HL-60 (cell line): ENCODE measurements at regions not wholly inside any gene's neighbourhood (a gene's known extent, or its start where the extent isn't known, plus 50 kb on each side); places are given as distances from the start of the nearest gene placed in this dataset.
A peak's percentile ranks its signal among the peaks of the same experiment; 100 is the strongest.
"Not testable (repeated sequence)": the region's sequence is repeated elsewhere in the genome, so short reads cannot be mapped to it uniquely, and the experiment has no call there.

Experiments
- DNase-seq, 2 experiments: peaks; one replicate each; pipeline ENCODE4 v3.0.0-alpha.2; 2010 to 2020; ENCODE audit warnings: low read depth in 1 of 2, low spot score in 1 of 2
- H3K27ac ChIP-seq: fragments of 250-450 bp; sonication (Bioruptor Pico); replicated peaks from 2 replicates; pipeline ENCODE4 v1.5.1; 2020; ENCODE audit warnings: mild to moderate bottlenecking, moderate library complexity
- H3K27me3 ChIP-seq: fragments of 250-450 bp; sonication (Bioruptor Pico); 2 replicates; pipeline ENCODE4 v1.5.1; 2021; ENCODE audit warnings: mild to moderate bottlenecking, moderate library complexity; ENCODE audit not compliant: insufficient read depth, poor library complexity, severe bottlenecking
- H3K4me3 ChIP-seq: replicated peaks from 2 replicates; pipeline ENCODE4 v1.5.1; 2011; ENCODE audit warnings: mild to moderate bottlenecking, control low read depth, low read length; ENCODE audit not compliant: insufficient read depth
- CTCF ChIP-seq: IDR thresholded peaks from one replicate; pipeline ENCODE4 v1.5.1; 2011; ENCODE audit warnings: low read length, control low read depth, inconsistent platforms; ENCODE audit not compliant: insufficient read depth
- GABPA ChIP-seq: IDR thresholded peaks from 2 replicates; pipeline ENCODE4 v1.6.1; 2012; ENCODE audit warnings: low read depth
- POLR2AphosphoS5 ChIP-seq: IDR thresholded peaks from 2 replicates; pipeline ENCODE4 v1.6.1; 2012; ENCODE audit warnings: low read depth
- REST ChIP-seq: IDR thresholded peaks from 2 replicates; pipeline ENCODE4 v1.6.1; 2012; ENCODE audit warnings: low read depth; ENCODE audit not compliant: insufficient replicate concordance
- SPI1 ChIP-seq: IDR thresholded peaks from 2 replicates; pipeline ENCODE4 v1.6.1; 2012; ENCODE audit warnings: low read depth, mild to moderate bottlenecking, borderline replicate concordance

DNA sequence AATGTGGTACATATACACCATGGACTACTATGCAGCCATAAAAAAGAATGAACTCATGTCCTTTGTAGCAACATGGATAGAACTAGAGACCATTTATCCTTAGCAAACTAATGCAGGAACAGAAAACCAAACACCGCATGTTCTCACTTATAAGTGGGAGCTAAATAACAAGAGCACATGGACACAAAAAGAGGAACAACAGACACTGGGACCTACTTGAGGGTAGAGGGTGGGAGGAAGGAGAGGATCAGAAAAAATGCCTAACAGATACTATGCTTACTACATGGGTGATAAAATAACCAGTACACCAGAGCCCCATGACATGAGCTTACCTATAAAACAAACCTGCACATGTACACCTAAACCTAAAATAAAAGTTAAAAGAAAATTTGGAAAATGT is 82.0 kb upstream of the ADRB2 start:
- not testable (repeated sequence) for H3K27me3 ChIP-seq, H3K27ac ChIP-seq, DNase-seq, H3K4me3 ChIP-seq
- TF ChIP-seq SPI1 = peak; percentile 54; the same call in 1 of the 2 replicates

- no peak overlapping the region for H3K4me3 ChIP-seq
- H3K27ac ChIP-seq = peak overlapping the region; percentile 57
- no peaks in the 10 kb centered on the region for H3K27me3 ChIP-seq
- no peak for DNase-seq
- TF ChIP-seq SPI1 = peak; percentile 53; the same call in 1 of the 2 replicates
- TF ChIP-seq REST = no peak
Measured at GRCh38 chr5:148746826-148747535, 79.4 kb upstream of the ADRB2 start.

DNA sequence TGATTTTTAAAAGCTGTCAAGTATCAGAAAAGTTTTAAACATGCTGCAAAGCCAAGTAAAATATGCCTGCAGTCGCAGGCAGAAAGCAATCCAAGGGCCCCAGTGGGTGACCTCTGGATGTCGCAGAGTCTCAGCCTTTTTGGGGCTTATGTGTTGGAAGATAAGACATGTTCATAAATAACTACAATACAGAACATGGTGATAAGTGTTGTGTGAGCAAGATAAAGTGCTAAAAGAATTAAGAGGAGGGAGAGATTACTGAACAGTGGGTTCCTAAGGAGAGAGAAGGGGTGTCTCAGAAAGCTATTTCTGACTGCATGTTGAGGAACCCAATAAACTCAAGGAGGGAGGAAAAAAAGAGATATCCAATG is 78.9 kb upstream of the ADRB2 start:
- Histone ChIP-seq H3K4me3 (no peak overlapping the region), H3K27me3 (no peaks in the 10 kb centered on the region), H3K27ac (peak overlapping the region; percentile 57)
- TF ChIP-seq CTCF (no peak), GABPA (no peak), SPI1 (no peak), REST (no peak), POLR2AphosphoS5 (no peak)
- no peak for DNase-seq

DNA sequence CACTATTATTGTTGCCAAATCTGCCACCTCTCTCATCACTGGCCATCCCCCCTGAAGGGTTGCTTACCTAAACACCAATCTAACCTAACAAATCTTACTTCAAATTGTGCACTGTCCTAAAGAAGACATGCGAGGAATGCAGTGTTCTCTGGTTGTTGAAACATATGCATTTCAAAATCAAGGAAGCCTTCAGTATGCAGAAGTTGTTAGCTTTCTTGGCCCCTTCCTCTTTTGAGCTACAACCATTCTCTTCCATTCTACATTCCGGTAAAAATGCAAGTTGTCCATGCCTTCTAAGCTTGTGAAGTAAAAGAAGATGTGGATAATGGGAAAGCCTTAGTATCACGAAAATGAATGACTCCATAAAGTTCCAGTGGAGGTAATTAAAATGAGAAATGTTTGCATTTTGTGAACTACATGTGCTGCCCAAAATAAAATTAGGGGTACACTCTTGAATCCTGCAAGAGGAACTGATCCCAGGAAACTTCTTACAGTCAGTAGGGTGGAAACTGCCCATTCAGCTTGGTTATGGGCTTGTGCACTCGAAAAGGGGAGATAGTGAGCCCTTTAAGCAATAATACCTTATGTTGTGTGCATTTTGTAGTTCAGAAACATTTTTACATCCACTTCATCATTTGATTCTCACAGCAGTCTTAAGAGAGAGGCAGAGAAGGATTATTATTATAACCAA is 77.6 kb upstream of the ADRB2 start:
- DNase-seq = peak in 1 of 2 experiments; percentile 72
- Histone ChIP-seq H3K4me3 (no peak overlapping the region), H3K27me3 (no peaks in the 10 kb centered on the region), H3K27ac (peak overlapping the region; percentile 57)
- TF ChIP-seq GABPA (no peak), POLR2AphosphoS5 (no peak), SPI1 (peak; percentile 97)

- peak overlapping the region; percentile 39 for H3K27ac ChIP-seq
- H3K4me3 ChIP-seq = no peak overlapping the region
- no peaks in the 10 kb centered on the region for H3K27me3 ChIP-seq
- no peak for DNase-seq
- no peak for TF ChIP-seq POLR2AphosphoS5
- TF ChIP-seq REST = no peak
- no peak for TF ChIP-seq SPI1
- TF ChIP-seq CTCF = no peak
- no peak for TF ChIP-seq GABPA
Measured at GRCh38 chr5:148750614-148751013, 75.8 kb upstream of the ADRB2 start.
